CD1c-positive myeloid dendritic cell (primary cell): ENCODE measurements at regions not wholly inside any gene's neighbourhood (a gene's known extent, or its start where the extent isn't known, plus 50 kb on each side); places are given as distances from the start of the nearest gene placed in this dataset.

Experiments
- DNase-seq: peaks from one replicate; pipeline ENCODE4 v3.0.0-alpha.2; 2016; ENCODE audit errors: extremely low spot score

DNA sequence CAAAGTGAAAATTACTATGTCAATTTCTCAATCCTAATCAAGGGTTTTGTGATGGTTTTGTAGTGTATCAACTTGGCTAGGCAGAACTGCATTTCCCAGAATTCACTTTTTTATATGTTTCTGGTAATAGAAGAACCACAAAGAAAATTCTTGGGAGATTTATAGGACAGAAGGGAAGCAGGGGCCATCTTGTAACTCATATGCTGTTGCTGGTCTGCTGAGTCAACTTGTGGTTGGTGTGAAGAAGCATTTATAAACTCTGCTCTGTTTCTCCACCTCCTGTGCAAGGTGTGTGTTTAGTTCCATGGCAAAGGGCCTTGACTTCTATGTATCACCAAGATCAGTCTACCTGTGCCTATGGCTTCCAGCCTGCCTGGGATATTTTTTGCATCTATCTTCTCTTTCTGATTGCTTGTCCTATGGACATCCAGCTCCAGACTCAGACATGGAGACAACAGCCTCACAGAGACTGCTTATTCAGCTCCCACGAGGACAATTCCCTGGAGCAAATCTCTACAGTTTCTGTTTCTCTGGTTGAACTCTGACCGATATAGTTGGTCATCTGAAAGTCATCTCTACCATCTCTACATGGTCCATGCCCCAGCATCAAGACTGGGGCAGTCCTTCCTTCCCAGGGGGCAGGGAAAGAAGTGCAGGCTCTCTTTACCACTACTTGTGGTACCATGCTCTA, 364.3 kb upstream of the DDHD1 start:
- no peak for DNase-seq

DNA sequence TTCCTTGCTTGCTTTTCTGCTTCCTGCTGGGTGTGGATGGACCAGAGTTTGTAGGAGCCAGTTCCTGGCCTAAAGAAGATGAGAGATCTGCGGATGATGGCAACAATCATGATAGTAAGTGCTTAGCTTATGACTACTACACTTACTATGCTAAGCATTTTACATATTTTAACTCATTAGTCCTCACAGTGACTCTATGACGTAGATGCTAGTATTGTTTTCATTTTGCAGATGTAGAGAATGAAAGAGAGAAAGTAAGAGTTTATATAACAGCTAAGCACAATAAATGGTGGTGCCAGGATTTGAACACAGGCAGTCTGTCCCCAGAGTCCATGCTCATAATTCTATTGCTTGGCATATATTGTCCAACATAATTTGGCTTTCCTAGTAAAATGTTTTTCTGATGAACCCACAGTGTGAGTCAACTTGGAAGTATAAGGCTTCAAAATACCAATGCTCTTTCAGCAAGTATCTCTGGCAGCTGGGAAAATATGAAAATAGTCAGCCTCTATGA, 363.2 kb upstream of the DDHD1 start:
- DNase-seq = no peak

DNA sequence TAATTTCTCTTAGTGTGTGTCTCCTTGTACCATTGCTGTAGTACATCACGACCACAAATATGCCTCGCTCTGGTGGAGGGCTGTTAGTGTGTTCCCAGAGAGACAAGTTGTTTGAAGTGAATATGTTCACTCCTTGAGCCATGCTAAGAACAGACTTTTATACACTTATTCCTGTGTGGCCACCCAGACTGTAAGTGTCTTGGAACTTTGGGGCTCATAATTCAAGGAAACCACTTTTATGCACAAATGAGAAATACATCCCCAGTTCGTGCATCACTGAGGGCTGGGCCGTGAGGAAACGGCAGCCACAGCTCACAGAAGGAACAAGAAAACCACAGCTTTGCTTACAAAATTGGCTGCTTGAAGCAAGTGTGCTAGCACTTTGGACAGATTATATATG, 362.2 kb upstream of the DDHD1 start:
- DNase-seq = no peak

DNA sequence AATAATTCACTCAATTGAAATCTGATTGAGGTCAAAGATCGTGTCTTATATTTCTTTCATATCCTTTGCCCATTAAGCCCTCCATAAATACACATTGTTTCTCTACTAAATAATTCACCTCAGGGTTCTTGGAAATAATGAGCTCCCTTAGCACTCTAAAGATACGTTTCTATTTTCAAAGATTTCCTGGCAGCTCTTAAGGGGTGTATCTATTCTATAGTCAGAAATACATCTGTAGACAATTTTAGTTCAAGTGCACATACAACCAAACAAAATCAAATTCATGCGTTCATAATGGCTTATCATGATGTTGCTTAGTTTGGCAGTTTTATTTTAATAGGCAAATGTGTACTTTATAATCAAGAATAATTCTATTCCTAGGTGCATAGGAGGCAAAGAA, 361.1 kb upstream of the DDHD1 start:
- no peak for DNase-seq

DNA sequence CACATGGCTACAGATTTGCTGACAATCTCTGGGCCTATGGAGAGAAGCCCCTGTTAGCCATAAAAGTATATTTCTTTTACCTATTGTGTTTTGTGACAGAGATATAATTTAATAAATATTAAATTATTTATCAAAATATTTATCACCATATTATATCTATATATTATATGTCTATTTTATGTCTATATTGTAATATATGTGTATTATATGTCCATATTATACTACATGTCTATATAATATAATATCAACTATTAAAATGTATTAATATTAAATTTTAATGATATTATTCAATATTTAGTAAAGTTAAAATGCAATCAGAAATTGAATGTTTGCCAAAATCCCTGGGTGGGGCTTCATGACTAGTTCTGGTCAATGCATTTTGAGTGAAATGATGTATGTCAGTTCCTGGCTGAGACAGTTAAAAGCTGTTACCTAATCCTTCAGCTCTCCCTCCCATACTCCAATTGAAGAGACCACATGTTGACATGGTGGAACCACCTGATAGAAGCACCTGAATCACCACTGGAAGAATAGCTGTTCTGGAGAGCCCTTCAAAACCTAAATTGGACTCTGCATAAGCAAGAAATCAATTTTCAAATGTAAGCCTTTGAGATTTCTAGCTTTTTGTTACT, 357.3 kb upstream of the DDHD1 start:
- no peak for DNase-seq

DNA sequence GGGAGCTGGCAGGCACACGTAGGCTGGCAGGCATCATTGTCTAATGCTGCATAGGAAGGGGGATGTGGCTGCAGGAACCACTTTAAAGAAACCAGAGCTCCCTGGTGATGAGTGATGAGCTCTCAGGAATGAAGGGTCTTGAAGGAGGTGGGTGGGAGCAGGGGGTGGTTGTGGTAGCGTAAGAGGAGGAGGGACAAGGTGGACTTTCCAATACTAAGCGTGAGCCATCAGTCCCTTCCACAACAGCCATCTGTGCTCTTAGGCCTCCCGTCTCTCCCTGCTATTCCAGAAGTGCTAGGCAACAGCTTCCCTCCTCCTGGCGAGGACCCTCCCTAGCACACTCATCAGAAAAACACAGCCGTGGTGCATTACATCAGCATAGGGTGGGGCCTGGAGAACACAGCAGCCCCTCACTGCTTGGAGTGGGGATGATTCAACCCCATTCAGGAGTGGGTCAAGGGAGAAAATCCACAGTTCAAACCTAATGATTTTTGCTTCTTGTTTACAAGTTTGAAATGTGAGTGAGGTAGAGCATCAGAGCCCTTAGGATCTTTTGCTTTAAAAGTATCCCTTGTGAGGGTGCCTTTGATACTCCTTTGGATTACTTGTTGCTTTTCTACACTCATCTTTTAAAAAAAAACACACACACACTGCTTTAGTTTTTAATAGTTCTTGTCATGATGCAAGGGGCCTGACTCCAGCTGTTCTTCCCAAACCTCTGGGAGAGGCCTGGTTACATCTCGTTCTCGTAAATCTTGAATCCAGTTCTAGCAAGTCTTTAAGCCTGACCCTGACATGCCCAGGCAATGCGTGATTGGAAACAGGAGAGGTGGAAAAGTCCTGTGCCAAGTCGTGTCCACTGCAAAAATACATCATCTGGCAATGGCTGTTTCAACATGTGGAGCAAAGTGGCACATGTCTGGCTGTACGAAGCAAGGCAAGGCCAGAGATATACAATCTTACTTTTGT, 356.4 kb upstream of the DDHD1 start:
- DNase-seq = no peak

DNA sequence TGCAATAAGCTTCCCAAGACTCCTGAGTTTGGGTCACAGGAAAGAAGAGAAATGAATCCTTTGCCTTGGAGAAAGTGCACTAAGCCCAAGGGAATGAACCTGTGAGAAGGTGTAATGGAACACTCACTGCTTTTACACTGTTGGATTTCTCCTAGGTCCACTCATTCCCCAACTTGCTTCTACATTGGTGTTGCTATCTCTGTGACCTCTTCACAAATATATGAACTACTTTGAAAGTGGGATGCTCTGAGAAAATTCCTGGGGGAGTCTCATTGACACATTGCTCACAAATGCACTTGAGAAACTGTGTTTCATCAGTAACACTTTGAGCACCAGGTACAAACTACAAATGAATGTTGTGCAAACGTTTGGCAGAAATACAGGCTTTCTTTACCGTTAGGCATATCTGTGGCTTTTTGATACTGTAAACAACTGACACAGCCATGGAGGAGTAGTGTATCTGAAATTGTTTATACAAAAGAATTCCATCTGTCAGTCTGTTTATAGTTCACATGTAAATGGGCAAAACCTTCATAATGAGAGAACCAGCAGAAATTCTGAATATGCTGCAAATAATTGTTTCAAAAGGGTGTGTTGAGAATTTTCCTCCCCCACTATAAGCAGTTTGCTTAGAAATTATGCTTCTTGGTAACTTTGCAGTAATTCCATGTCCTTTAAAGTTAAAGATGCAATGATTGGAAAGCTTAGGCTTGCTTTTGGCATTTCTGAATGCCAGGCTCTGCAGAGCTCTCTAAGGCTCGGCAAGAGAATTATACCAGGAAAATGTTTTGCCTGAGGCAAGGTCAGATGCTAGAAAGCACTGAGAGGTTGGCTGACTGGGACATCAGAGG, 348.5 kb upstream of the DDHD1 start:
- DNase-seq = no peak

DNA sequence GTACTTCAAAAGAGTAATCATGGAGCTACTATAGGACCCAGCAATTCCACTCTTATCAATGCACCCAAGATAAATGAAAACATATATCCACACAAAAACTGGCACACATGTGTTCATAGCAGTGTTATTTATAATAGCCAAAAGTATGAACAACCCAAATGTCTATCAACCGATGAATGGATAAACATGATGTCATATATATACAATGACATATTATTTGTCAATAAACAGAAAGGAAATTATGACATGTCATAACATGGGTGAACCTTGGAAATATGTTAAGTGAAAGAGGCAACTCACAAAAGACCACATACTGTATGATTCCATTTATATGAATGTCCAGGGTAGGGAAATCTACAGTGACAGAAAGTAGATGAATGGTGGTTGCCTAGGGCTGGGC, 347.1 kb upstream of the DDHD1 start:
- DNase-seq = no peak

DNA sequence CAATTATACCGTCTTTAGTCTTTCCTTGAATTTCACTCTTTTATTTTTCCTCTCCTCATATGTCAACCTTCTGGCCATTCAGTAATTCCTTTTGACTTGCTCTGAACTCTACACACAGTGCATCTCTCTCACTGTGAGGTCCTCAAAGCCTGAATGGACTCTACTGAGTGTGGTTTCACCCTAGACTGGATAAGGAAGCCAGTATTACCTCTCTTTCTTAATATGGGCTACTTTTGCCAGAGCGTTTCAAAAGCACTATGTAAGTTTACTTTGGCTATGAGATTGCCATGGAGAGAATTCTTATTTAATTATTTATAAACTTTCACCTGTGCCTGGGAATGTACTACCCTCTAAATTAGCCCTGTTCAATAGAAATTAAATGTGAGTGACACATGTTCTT, 343.5 kb upstream of the DDHD1 start:
- no peak for DNase-seq

DNA sequence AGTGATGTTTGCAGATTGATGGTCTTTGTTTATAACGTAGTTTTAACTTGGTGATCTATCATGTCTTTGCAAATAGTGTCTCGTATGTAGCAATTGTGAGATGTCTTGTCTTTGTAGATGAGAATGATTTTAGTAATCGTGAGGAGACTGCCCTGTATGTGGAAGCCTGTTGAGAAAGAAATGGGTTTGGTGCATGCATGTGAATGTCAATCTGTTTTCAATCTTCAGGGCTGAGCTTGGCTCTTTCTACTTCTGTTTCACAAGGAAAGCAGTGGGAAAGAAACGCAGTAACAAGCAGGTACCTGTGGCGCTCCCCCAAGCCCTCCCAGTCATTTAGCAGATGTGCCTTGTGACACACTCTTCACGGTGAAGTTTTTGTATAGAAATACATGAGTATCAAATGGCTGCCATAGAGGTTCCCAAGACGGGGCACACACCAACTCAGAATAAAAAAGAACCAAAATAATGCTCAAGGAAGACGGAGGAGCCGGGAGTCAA, 342.8 kb upstream of the DDHD1 start:
- no peak for DNase-seq

DNA sequence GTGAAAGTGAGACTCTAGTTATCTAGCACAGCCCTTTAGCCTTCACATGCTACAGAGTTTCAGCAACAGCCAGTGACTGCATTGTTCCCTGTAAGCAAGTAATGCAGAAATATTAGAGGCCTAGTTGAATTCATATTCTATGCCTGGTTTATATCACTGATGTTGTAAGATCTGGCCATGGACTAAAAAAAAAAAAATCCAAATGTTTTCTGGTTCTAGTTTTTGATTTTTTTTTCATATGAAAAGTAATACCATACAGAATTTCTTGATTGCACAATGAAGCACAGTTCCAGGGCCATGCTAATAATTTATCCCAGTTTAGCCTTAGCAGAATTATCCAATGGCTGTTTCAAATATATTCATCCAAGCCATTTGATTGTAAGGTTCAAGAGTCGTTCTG, 341.5 kb upstream of the DDHD1 start:
- DNase-seq = no peak

DNA sequence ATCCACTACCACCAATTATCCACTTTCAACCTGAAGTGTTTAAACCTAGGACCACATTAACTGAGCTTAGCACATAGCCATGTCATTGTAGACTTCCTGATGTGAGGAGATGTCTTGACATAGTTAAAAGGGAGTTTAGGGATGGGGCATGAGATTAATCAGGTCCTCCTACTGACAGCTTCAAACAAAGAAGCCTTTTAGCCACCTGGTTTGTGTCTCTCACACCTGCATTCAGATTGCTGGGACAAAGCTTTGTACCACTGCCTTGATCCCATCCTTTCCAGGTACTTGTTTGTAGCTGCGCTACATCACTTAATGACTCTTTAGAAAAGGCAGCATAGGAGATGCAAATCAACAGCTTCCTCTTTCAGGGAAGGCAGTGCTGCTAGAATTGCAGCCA, 340.7 kb upstream of the DDHD1 start:
- DNase-seq = no peak

DNA sequence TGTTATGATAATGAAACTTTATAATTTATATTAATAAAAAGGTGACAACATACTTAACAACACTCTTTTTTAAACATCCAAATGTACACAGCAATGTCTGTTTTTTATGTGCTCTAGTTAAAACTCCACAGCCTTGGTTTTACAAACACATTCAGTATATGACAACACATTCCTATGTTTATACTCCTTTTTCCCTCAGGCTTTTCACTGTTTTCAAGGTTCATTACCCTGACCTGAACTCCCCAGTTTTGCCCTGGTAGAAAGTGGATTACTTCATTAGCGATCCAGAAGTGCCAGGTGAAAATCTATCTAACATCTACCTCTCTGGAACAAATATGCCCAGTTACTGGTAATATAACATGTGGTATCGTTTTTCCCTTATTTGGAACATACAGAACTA, 340.2 kb upstream of the DDHD1 start:
- no peak for DNase-seq

DNA sequence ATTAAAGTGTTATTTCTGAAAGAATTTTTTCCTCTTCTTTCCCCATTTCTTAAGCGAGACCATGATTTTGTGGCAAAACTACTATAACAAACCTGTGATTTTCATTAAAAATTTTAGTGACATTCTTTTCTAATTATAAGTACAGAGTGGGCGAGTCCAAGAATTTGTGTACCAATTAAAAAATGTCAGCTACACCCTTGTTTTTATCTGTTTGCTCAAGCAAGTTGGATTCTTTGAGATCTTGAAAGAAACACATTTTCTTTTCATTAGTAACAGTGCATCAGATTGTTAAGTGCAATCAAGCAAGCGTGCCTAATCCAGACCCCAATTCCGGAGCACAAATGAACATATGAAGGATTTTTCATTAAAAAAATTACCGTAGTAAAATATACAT, 338.8 kb upstream of the DDHD1 start:
- DNase-seq = no peak

DNA sequence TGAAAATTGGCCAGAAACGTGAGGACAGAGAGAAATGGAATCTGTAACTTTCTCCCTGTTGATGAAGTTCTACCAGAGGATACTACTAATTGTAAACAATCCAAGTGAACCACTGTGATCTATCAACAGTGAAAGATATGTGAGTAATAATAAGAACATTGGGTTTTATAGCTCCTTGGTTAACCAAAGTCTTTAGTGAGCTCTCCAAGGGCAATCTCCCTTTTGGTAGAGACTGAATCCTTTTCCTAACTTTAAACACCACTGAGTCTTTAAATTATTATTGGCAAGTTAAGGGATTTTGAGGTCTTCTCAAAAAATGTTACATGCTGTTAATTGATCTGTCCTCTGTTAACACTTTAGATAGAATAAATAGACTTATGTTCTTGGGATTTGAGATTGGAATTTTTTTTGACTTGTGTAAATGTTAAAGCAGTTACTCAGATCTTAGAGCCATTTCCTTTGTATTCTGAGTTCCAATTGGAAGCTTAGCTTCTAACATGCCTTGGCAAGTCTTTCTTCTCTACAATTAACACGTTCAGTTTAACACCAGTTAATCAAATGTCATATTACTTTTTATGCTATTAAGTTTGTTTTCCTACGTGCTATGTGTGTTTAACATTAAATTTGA, 338.2 kb upstream of the DDHD1 start:
- DNase-seq = no peak

DNA sequence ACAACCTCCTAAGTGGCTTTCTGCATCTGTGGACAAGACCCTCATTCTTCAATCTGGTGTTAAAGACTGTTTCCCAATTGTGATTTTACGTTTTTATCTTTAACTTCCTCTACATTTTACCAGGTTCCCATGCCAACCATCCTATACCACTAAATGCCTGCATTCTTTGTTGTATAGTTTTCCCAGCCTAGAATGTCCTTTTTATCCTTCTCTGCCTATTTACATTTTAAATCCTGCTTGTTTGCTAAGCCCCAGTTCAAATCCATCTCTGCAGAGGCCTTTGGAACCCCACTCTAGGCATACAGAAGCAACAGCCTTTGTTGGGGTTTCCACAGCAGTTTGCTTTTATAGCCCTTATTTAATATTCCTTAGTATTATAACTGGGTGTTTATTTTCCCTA, 325.1 kb upstream of the DDHD1 start:
- no peak for DNase-seq

DNA sequence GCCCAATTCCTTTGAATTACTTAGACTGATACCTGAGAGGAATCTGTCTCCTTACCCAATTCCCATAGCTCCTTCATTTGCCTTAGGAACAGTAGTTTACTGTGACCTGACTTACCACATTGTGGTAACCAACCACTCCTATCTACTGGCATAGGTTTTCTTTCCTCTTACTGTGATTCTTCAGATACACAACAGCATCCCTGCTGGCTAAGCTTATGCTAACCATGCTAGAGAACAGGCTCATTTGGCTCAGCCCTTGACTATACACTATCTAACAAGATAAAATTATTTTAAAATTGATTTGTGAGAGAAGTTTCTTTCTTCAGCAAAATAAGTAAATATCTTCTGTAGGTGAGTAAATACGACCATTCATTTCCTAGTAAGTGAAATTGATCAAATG, 320.4 kb upstream of the DDHD1 start:
- no peak for DNase-seq

DNA sequence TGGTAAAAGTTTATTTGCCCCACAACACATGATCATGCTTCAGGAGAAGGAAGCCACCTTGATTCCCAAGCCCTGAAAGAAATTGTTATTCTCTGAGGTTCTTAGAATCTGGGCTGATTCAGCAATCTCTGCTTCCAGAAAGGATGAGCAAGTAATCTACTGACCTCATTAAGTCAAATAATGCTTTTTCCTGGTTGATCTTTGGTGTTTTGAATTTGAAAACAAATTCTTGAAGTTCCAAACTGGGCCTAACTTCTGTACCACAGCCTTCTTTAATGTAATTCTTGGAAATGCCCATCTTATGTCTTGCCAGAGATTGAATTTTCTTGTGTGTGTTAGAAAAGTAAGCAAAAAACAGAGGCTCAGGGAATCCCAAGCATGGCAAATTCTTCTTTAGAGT, 319.2 kb upstream of the DDHD1 start:
- DNase-seq = no peak

DNA sequence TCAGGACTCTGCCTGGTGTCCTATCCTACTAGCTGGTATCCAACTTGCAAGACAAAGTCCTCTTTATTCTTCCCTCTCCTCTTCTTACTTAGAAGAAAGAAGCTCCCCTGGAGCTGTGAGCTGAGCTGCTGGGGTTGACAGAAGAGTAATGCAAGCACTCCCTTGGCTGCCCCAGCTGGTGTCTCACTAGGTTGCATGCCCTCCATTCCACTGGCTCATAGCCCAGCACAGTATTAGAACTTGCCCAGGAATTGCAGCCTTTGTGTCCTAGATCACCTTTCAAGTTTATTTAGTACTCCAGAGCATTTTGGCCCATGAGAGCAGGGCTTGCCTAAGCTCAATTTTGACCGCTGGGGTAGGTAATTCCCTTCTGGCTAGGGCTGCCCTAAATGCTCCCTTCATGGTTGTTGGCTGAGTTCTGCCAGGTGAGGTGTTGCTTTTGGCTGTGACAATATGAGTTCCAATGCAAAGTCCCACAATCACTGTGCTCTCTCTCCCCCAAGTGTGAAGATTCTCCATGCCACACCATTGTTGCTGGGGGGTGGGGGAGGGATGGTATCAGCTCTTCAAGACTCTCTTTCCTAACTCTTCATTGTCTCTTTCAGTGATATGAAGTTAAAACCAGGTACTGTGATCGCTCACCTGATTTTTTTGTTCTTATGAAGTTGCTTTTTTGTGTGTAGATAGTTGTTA, 317.4 kb upstream of the DDHD1 start:
- DNase-seq = no peak

DNA sequence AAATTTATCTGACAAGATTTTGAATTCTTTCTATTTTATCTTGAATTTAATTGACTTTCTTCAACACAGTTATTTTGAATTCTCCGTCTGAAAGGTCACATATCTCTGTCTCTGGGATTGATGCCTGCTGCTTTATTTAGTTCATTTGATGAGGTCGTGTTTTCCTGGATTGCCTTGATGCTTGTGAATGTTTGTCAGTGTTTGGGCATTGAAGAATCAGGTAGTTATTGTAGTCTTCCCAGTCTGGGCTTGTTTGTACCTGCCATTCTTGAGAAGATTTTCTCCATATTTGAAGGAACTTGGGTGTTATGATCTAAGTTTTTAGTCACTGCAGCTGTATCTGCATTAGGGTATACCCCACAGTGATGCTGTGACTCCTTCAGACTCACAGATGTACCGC, 315.8 kb upstream of the DDHD1 start:
- no peak for DNase-seq
